ENCODE measurements at regions not wholly inside any gene's neighbourhood (a gene's known extent, or its start where the extent isn't known, plus 50 kb on each side); places are given as distances from the start of the nearest gene placed in this dataset.

DNA sequence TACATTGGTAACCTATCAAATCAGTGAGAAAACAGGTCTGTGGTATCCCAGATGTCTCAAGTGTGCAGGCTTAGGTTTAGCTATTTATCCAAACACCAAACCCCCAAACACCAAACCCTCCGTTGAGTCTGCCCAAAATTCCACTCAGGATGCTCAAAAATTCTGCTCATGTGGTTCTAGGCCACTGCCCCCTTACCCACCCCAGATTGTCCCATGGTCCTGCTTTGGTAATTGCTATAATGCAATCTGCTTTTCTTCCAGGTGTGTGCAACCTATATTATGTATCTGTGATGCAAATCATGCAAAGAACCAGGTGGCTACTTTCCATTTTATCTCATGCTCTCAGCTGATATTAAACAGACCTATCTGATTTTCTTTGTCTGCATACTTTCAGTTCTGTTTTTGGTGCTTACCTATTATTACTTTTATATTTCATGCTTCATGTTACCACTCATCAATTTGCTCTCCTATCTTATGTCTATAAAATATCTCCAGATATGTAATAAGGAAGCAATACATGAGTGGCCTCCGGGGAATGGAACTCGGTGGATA, 123.7 kb downstream of the TOMM20 start:
- TF ChIP-seq, protein P1, sequence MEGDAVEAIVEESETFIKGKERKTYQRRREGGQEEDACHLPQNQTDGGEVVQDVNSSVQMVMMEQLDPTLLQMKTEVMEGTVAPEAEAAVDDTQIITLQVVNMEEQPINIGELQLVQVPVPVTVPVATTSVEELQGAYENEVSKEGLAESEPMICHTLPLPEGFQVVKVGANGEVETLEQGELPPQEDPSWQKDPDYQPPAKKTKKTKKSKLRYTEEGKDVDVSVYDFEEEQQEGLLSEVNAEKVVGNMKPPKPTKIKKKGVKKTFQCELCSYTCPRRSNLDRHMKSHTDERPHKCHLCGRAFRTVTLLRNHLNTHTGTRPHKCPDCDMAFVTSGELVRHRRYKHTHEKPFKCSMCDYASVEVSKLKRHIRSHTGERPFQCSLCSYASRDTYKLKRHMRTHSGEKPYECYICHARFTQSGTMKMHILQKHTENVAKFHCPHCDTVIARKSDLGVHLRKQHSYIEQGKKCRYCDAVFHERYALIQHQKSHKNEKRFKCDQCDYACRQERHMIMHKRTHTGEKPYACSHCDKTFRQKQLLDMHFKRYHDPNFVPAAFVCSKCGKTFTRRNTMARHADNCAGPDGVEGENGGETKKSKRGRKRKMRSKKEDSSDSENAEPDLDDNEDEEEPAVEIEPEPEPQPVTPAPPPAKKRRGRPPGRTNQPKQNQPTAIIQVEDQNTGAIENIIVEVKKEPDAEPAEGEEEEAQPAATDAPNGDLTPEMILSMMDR (IDR thresholded peaks at IDR 0.05): no peak
- peak overlapping the region in 1 of 7 donors; percentile 21 for H3K27ac Mint-ChIP-seq
- Histone ChIP-seq H3K4me2 (replicated peaks; ENCODE audit: extremely low read depth, low read length, poor library complexity, severe bottlenecking) (no peak overlapping the region), H3K4me1 (ENCODE audit: control insufficient read depth in 1 of 2, insufficient read depth in 2 of 2, low read length in 2 of 2) (peaks cover 3 to 24% of the 10 kb centered on the region in 2 donors), H3K27me3 (ENCODE audit: control insufficient read depth in 2 of 2, insufficient read depth in 2 of 2, low read length in 2 of 2) (no peaks in the 10 kb centered on the region), H3K9ac (ENCODE audit: insufficient read depth, low read length, poor library complexity, severe bottlenecking) (no peak overlapping the region), H2AFZ (ENCODE audit: insufficient read depth, low read depth, low read length, poor library complexity, severe bottlenecking) (no peak overlapping the region), H4K20me1 (ENCODE audit: insufficient read depth, low read length) (no peaks in the 10 kb centered on the region), H3K79me2 (ENCODE audit: insufficient read depth, low read length) (no peaks in the 10 kb centered on the region), H3K9me3 (replicated peaks in 1 of 2; ENCODE audit: control insufficient read depth in 1 of 2, insufficient read depth in 1 of 2, low read length in 2 of 2) (peaks cover 0 to 3% of the 10 kb centered on the region in 2 donors), H3K4me3 (replicated peaks in 1 of 3; ENCODE audit: low read depth in 2 of 3, low read length in 3 of 3) (no peak overlapping the region), H3K27ac (ENCODE audit: low read depth in 1 of 2, low read length in 2 of 2) (no peak overlapping the region), H3K36me3 (replicated peaks in 1 of 2; ENCODE audit: control insufficient read depth in 1 of 2, insufficient read depth in 2 of 2, low read length in 2 of 2) (no peaks in the 10 kb centered on the region)
- peaks cover 0 to 5% (median 3%) of the 10 kb centered on the region in 7 donors for H3K9me3 Mint-ChIP-seq
- H3K36me3 Mint-ChIP-seq: peaks cover 4 to 8% of the 10 kb centered on the region in 2 donors
- intact Hi-C loops (cut with micrococcal nuclease): no loop called here
- peaks cover 44% of the 10 kb centered on the region for H3K4me1 Mint-ChIP-seq
- no CpG with 5 or more reads among the region's 3 CpGs for WGBS (ENCODE audit: insufficient coverage)
- peaks cover 0 to 4% (median 0%) of the 10 kb centered on the region in 3 donors for H3K27me3 Mint-ChIP-seq (ENCODE audit: low read depth in 3 of 3)
- no peak overlapping the region for H3K4me3 Mint-ChIP-seq
- no peak for DNase-seq

DNA sequence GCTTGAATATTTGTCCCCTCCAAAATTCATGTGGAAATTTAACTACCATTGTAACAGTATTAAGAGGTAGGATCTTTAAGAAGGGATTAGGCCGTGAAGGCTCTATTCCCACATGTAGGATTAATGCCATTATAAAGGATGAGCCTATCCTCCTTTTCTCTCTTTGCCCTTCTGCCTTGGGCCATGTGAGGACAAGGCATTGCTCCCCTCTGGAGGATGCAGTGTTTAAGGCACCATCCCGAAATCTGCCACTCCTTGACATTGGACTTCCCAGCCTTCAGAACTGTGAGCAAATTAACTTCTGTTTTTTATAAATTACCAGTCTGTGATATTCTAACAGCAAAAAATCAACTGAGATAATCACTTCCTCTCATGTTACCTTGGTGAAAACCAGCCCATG, 124.4 kb downstream of the TOMM20 start:
- Mint-ChIP-seq H3K9me3 (peaks cover 0 to 5% (median 3%) of the 10 kb centered on the region in 7 donors), H3K4me1 (peaks cover 40% of the 10 kb centered on the region), H3K4me3 (no peak overlapping the region), H3K27me3 (ENCODE audit: low read depth in 3 of 3) (peaks cover 0 to 6% (median 0%) of the 10 kb centered on the region in 3 donors), H3K27ac (peak overlapping the region in 3 of 7 donors; percentile 6 to 21 (median 12)), H3K36me3 (peaks cover 2 to 3% of the 10 kb centered on the region in 2 donors)
- no peak overlapping the region for H2AFZ ChIP-seq (ENCODE audit: insufficient read depth, low read depth, low read length, poor library complexity, severe bottlenecking)
- H3K27ac ChIP-seq (ENCODE audit: low read depth in 1 of 2, low read length in 2 of 2): no peak overlapping the region
- H4K20me1 ChIP-seq (ENCODE audit: insufficient read depth, low read length): no peaks in the 10 kb centered on the region
- no peak overlapping the region for H3K4me3 ChIP-seq (replicated peaks in 1 of 3; ENCODE audit: low read depth in 2 of 3, low read length in 3 of 3)
- H3K9ac ChIP-seq (ENCODE audit: insufficient read depth, low read length, poor library complexity, severe bottlenecking): no peak overlapping the region
- TF ChIP-seq, protein P1 (IDR thresholded peaks at IDR 0.05): no peak
- no peaks in the 10 kb centered on the region for H3K27me3 ChIP-seq (ENCODE audit: control insufficient read depth in 2 of 2, insufficient read depth in 2 of 2, low read length in 2 of 2)
- WGBS (ENCODE audit: insufficient coverage): no CpG with 5 or more reads among the region's 2 CpGs
- no peaks in the 10 kb centered on the region for H3K79me2 ChIP-seq (ENCODE audit: insufficient read depth, low read length)
- intact Hi-C loops (cut with micrococcal nuclease): no loop called here
- H3K9me3 ChIP-seq (replicated peaks in 1 of 2; ENCODE audit: control insufficient read depth in 1 of 2, insufficient read depth in 1 of 2, low read length in 2 of 2): peaks cover 0 to 3% of the 10 kb centered on the region in 2 donors
- DNase-seq: no peak
- no peak overlapping the region for H3K4me2 ChIP-seq (replicated peaks; ENCODE audit: extremely low read depth, low read length, poor library complexity, severe bottlenecking)
- peaks cover 3 to 24% of the 10 kb centered on the region in 2 donors for H3K4me1 ChIP-seq (ENCODE audit: control insufficient read depth in 1 of 2, insufficient read depth in 2 of 2, low read length in 2 of 2)
- no peaks in the 10 kb centered on the region for H3K36me3 ChIP-seq (replicated peaks in 1 of 2; ENCODE audit: control insufficient read depth in 1 of 2, insufficient read depth in 2 of 2, low read length in 2 of 2)

All from CD14-positive monocyte (primary cell).